ENCODE measurements at regions not wholly inside any gene's neighbourhood (a gene's known extent, or its start where the extent isn't known, plus 50 kb on each side); places are given as distances from the start of the nearest gene placed in this dataset.

GRCh38 chr15:62791694-62792093 is 250.9 kb upstream of the TPM1 start:
- ChIA-PET CTCF (interaction anchor here (0.8 to 2.3 kb wide), 3 partner anchors 9 to 49 kb away, joined by 3 to 10 read pairs (median 3); no protein-coding TSS in a partner anchor), POLR2A (interaction anchor here (1.0 kb wide), 1 partner anchor 256 kb away, joined by 4 read pairs; no protein-coding TSS in a partner anchor)
- no peak for TF ChIP-seq CTCF (IDR thresholded peaks at IDR 0.05; ENCODE audit: insufficient read depth, low read length, missing control alignments)
- no peak overlapping the region for H3K4me3 ChIP-seq (ENCODE audit: low read depth, low read length)
- no peak for DNase-seq (ENCODE audit: low read depth, low spot score)

- ChIA-PET POLR2A (interaction anchor here (0.9 to 1.0 kb wide), 2 partner anchors 48 to 249 kb away, joined by 3 to 5 read pairs; partner anchors contain the start of gene TPM1), CTCF (interaction anchor here (0.7 to 2.1 kb wide), 7 partner anchors 8 to 56 kb away, joined by 3 to 11 read pairs (median 4); no protein-coding TSS in a partner anchor)
- DNase-seq (ENCODE audit: low read depth, low spot score), result no peak
- H3K4me3 ChIP-seq (ENCODE audit: low read depth, low read length), result no peak overlapping the region
- no peak for TF ChIP-seq CTCF (IDR thresholded peaks at IDR 0.05; ENCODE audit: insufficient read depth, low read length, missing control alignments)
Measured at GRCh38 chr15:62792986-62793751, 249.4 kb upstream of the TPM1 start.

GRCh38 chr15:62793752-62794144 is 248.8 kb upstream of the TPM1 start:
- H3K4me3 ChIP-seq (ENCODE audit: low read depth, low read length), result no peak overlapping the region
- no peak for TF ChIP-seq CTCF (IDR thresholded peaks at IDR 0.05; ENCODE audit: insufficient read depth, low read length, missing control alignments)
- ChIA-PET CTCF (interaction anchor here (0.7 to 2.1 kb wide), 6 partner anchors 10 to 55 kb away, joined by 3 to 11 read pairs (median 4); no protein-coding TSS in a partner anchor), POLR2A (interaction anchor here (0.9 to 1.0 kb wide), 2 partner anchors 47 to 249 kb away, joined by 3 to 5 read pairs; partner anchors contain the start of gene TPM1)
- DNase-seq (ENCODE audit: low read depth, low spot score), result no peak

- CTCF ChIA-PET, result interaction anchor here (1.2 kb wide), 1 partner anchor 53 kb away, joined by 3 read pairs; no protein-coding TSS in a partner anchor
- H3K4me3 ChIP-seq (ENCODE audit: low read depth, low read length), result no peak overlapping the region
- no peak for TF ChIP-seq CTCF (IDR thresholded peaks at IDR 0.05; ENCODE audit: insufficient read depth, low read length, missing control alignments)
- DNase-seq (ENCODE audit: low read depth, low spot score), result no peak
- POLR2A ChIA-PET, result no interaction called here
Measured at GRCh38 chr15:62795171-62795570, 247.4 kb upstream of the TPM1 start.

GRCh38 chr15:62795700-62796695 is 246.5 kb upstream of the TPM1 start:
- POLR2A ChIA-PET, result no interaction called here

More at GRCh38 chr15:62795700-62796695, 246.5 kb upstream of the TPM1 start:
- CTCF ChIA-PET, result no interaction called here
- no peak overlapping the region for H3K4me3 ChIP-seq (ENCODE audit: low read depth, low read length)
- no peak for TF ChIP-seq CTCF (IDR thresholded peaks at IDR 0.05; ENCODE audit: insufficient read depth, low read length, missing control alignments)
- DNase-seq (ENCODE audit: low read depth, low spot score), result no peak
